Cardiac septum (tissue), 1 donor: ENCODE measurements at regions not wholly inside any gene's neighbourhood (a gene's known extent, or its start where the extent isn't known, plus 50 kb on each side); places are given as distances from the start of the nearest gene placed in this dataset.

Source experiments
- DNase-seq: peaks from one replicate; pipeline ENCODE4 v3.0.0-alpha.2; 2020; ENCODE audit warnings: low spot score
- intact Hi-C: fragments of 100-400 bp; cut with DNase I; formaldehyde crosslinking; loops from one replicate; pipeline ENCODE4 v1.14.0; 2022
- donor health status: DM: no; HTN: no; CAD: no.

GRCh38 chr1:181398544-181398943, 84.8 kb upstream of the CACNA1E start:
- intact Hi-C loops: no loop called here
- DNase-seq: no peak

GRCh38 chr1:181405584-181405983, 77.7 kb upstream of the CACNA1E start:
- no peak for DNase-seq
- intact Hi-C loops: no loop called here

GRCh38 chr1:181406989-181407388, 76.3 kb upstream of the CACNA1E start:
- DNase-seq: no peak
- intact Hi-C loops: no loop called here

GRCh38 chr1:181409981-181410380, 73.3 kb upstream of the CACNA1E start:
- DNase-seq: no peak
- intact Hi-C loops: no loop called here

GRCh38 chr1:181412746-181413145, 70.6 kb upstream of the CACNA1E start:
- intact Hi-C loops: no loop called here
- DNase-seq: no peak

GRCh38 chr1:181413195-181413815, 70.0 kb upstream of the CACNA1E start:
- DNase-seq: no peak

GRCh38 chr1:181413836-181414235, 69.5 kb upstream of the CACNA1E start:
- no peak for DNase-seq
- intact Hi-C loops: no loop called here

More at GRCh38 chr1:181413195-181413815, 70.0 kb upstream of the CACNA1E start:
- intact Hi-C loops: no loop called here

GRCh38 chr1:181416268-181416860, 67.0 kb upstream of the CACNA1E start:
- intact Hi-C loops: no loop called here
- DNase-seq: no peak

- intact Hi-C loops: no loop called here
- no peak for DNase-seq
These were observed 65.4 kb upstream of the CACNA1E start for GRCh38 chr1:181417915-181418314.

GRCh38 chr1:181423301-181423918, 59.9 kb upstream of the CACNA1E start:
- DNase-seq: no peak
- intact Hi-C loops: loop anchor here (10.0 kb wide), 1 partner anchor 339 kb away; the partner anchor contains the start of gene IER5

- intact Hi-C loops: loop anchor here (2.0 to 10.0 kb wide), 2 partner anchors 234 to 340 kb away; partner anchors contain the start of gene IER5
- peak; percentile 81 for DNase-seq
These were observed 58.4 kb upstream of the CACNA1E start for GRCh38 chr1:181424786-181425403.

GRCh38 chr1:181425566-181425965, 57.8 kb upstream of the CACNA1E start:
- intact Hi-C loops: loop anchor here (2.0 to 10.0 kb wide), 2 partner anchors 235 to 341 kb away; partner anchors contain the start of gene IER5
- DNase-seq: no peak

- intact Hi-C loops: loop anchor here (10.0 kb wide), 1 partner anchor 345 kb away; the partner anchor contains the start of gene IER5
These were observed 53.9 kb upstream of the CACNA1E start for GRCh38 chr1:181429462-181429861.

GRCh38 chr1:181430015-181430885, 53.1 kb upstream of the CACNA1E start:
- DNase-seq: no peak
- intact Hi-C loops: no loop called here

More at GRCh38 chr1:181429462-181429861, 53.9 kb upstream of the CACNA1E start:
- no peak for DNase-seq
